ENCODE measurements at regions not wholly inside any gene's neighbourhood (a gene's known extent, or its start where the extent isn't known, plus 50 kb on each side); places are given as distances from the start of the nearest gene placed in this dataset.

DNA sequence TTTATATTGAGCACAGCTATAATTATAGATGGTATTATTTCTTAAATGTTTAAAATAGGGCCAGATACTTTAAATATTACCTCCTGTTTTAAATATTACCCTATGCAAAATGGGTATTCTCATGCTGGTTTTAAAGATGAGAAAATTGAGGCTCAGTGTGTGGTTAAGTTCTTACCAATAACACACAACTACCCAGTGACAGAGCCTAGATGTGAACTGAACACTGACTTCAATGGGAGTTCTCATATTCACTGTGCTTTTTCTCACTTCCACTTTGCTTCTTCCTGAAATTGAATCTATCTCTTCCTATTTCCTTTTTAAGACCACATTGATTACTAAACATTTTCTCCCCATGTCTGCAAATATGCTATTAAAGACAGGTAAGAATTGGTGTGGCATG, 135.8 kb upstream of the TUSC1 start:
- Histone ChIP-seq H3K4me1 (replicated peaks in 1 of 4; ENCODE audit: control insufficient read depth in 3 of 4, insufficient read depth in 4 of 4, low read length in 3 of 4) (no peaks in the 10 kb centered on the region), H3K4me2 (ENCODE audit: insufficient read depth in 1 of 2, low read depth in 2 of 2, low read length in 2 of 2) (no peak overlapping the region), H3K79me1 (ENCODE audit: low read depth, low read length) (no peaks in the 10 kb centered on the region), H4K5ac (ENCODE audit: insufficient read length, low read depth, low read length) (no peak overlapping the region), H3K4me3 (ENCODE audit: extremely low read depth in 1 of 4, insufficient read depth in 2 of 4, low read depth in 3 of 4, low read length in 4 of 4) (no peak overlapping the region), H3K56ac (replicated peaks; ENCODE audit: insufficient read length, low read depth, low read length) (no peak overlapping the region), H4K91ac (replicated peaks; ENCODE audit: insufficient read length, low read length) (no peak overlapping the region), H2AFZ (ENCODE audit: low read length) (no peak overlapping the region), H2BK12ac (ENCODE audit: low read depth, low read length) (no peak overlapping the region), H3K36me3 (ENCODE audit: control insufficient read depth in 2 of 4, insufficient read depth in 4 of 4, low read length in 3 of 4) (no peaks in the 10 kb centered on the region), H2BK120ac (replicated peaks; ENCODE audit: low read depth, low read length) (no peak overlapping the region), H3K14ac (ENCODE audit: insufficient read length) (no peak overlapping the region), H3K18ac (ENCODE audit: extremely low read depth, low read length) (no peak overlapping the region), H3K23me2 (ENCODE audit: low read depth, low read length) (no peaks in the 10 kb centered on the region), H3K23ac (ENCODE audit: insufficient read length) (no peak overlapping the region), H3K9me3 (ENCODE audit: insufficient read depth in 2 of 2, low read depth in 1 of 2, low read length in 1 of 2) (no peaks in the 10 kb centered on the region), H4K8ac (ENCODE audit: extremely low read depth, insufficient read depth, low read length) (no peak overlapping the region), H2BK15ac (ENCODE audit: low read length) (no peak overlapping the region), H2AK5ac (ENCODE audit: low read depth, low read length) (no peak overlapping the region), H2BK5ac (ENCODE audit: low read depth, low read length) (no peak overlapping the region), H4K20me1 (replicated peaks in 1 of 2; ENCODE audit: control insufficient read depth in 1 of 2, insufficient read depth in 2 of 2, low read length in 2 of 2) (no peaks in the 10 kb centered on the region), H2BK20ac (ENCODE audit: low read length) (no peak overlapping the region), H3K9ac (replicated peaks in 1 of 4; ENCODE audit: extremely low read depth in 1 of 4, low read depth in 3 of 4, low read length in 3 of 4) (no peak overlapping the region), H3K27me3 (replicated peaks in 1 of 4; ENCODE audit: control insufficient read depth in 3 of 4, extremely low read depth in 1 of 4, insufficient read depth in 3 of 4, low read length in 3 of 4) (no peaks in the 10 kb centered on the region), H3K27ac (ENCODE audit: low read depth, low read length) (no peak overlapping the region), H3K79me2 (ENCODE audit: control insufficient read depth in 1 of 2, insufficient read depth in 2 of 2, low read length in 2 of 2) (no peaks in the 10 kb centered on the region), H3K4ac (replicated peaks; ENCODE audit: insufficient read length, low read depth, low read length) (no peak overlapping the region)
- ChIA-PET CTCF (ENCODE audit: partially characterized antibody) (no interaction called here), POLR2A (ENCODE audit: partially characterized antibody) (no interaction called here)
- DNase-seq (ENCODE audit: low read depth in 1 of 2, low spot score in 2 of 2): no peak
- FAIRE-seq: no peak
- TF ChIP-seq SIRT6 (IDR thresholded peaks at IDR 0.05; ENCODE audit: low read length) (no peak), EP300 (IDR thresholded peaks at IDR 0.05; ENCODE audit: borderline replicate concordance in 1 of 2, low read depth in 2 of 2, low read length in 2 of 2) (no peak), SP1 (IDR thresholded peaks at IDR 0.05; ENCODE audit: low read depth, low read length) (no peak), ZNF274 (IDR thresholded peaks at IDR 0.05; ENCODE audit: borderline replicate concordance, extremely low read depth, low read length) (no peak), BACH1 (IDR thresholded peaks at IDR 0.05; ENCODE audit: low read length) (no peak), POU5F1 (IDR thresholded peaks at IDR 0.05; ENCODE audit: low read depth, low read length) (no peak)
- TF ChIP-seq, protein P1, sequence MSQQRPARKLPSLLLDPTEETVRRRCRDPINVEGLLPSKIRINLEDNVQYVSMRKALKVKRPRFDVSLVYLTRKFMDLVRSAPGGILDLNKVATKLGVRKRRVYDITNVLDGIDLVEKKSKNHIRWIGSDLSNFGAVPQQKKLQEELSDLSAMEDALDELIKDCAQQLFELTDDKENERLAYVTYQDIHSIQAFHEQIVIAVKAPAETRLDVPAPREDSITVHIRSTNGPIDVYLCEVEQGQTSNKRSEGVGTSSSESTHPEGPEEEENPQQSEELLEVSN (IDR thresholded peaks at IDR 0.05): no peak
